ENCODE measurements at regions not wholly inside any gene's neighbourhood (a gene's known extent, or its start where the extent isn't known, plus 50 kb on each side); places are given as distances from the start of the nearest gene placed in this dataset.

- TF ChIP-seq CTCF (conservative IDR thresholded peaks at IDR 0.05; ENCODE audit: low read length) = no peak
- no peak for TF ChIP-seq EZH2phosphoT487 (IDR thresholded peaks at IDR 0.05; ENCODE audit: borderline replicate concordance, low read depth, low read length)
These were observed 404.6 kb upstream of the BRINP1 start for GRCh38 chr9:119773823-119774222.

Data from OCI-LY7 (cell line).